GM18517 (cell line): ENCODE measurements at regions not wholly inside any gene's neighbourhood (a gene's known extent, or its start where the extent isn't known, plus 50 kb on each side); places are given as distances from the start of the nearest gene placed in this dataset.

Source experiments
- ATAC-seq: cut with Tn5 transposase; IDR thresholded peaks from one replicate; pipeline ENCODE4 v1.9.1; 2021; ENCODE audit warnings: mild to moderate bottlenecking, moderate library complexity; ENCODE audit not compliant: unreplicated experiment

GRCh38 chr1:209229494-209230061 lies 353.9 kb upstream of the CAMK1G start:
- ATAC-seq, result no peak

- no peak for ATAC-seq
These were observed 353.2 kb upstream of the CAMK1G start for GRCh38 chr1:209230314-209230713.

GRCh38 chr1:209231476-209232156 lies 351.9 kb upstream of the CAMK1G start:
- no peak for ATAC-seq

GRCh38 chr1:209232197-209232596 lies 351.3 kb upstream of the CAMK1G start:
- ATAC-seq, result no peak

GRCh38 chr1:209232759-209233158 lies 350.8 kb upstream of the CAMK1G start:
- no peak for ATAC-seq

GRCh38 chr1:209235166-209235565 lies 348.3 kb upstream of the CAMK1G start:
- no peak for ATAC-seq

GRCh38 chr1:209238356-209238755 lies 345.2 kb upstream of the CAMK1G start:
- ATAC-seq, result no peak

- no peak for ATAC-seq
These were observed 343.2 kb upstream of the CAMK1G start for GRCh38 chr1:209240351-209240750.

GRCh38 chr1:209241487-209241886 lies 342.0 kb upstream of the CAMK1G start:
- no peak for ATAC-seq

GRCh38 chr1:209248649-209249279 lies 334.8 kb upstream of the CAMK1G start:
- peak; percentile 86 for ATAC-seq

- no peak for ATAC-seq
These were observed 334.2 kb upstream of the CAMK1G start for GRCh38 chr1:209249280-209249670.

- ATAC-seq, result no peak
These were observed 333.6 kb upstream of the CAMK1G start for GRCh38 chr1:209249785-209250440.

GRCh38 chr1:209250861-209251636 lies 332.5 kb upstream of the CAMK1G start:
- no peak for ATAC-seq

- no peak for ATAC-seq
These were observed 326.7 kb upstream of the CAMK1G start for GRCh38 chr1:209256766-209257350.

GRCh38 chr1:209257454-209257853 lies 326.1 kb upstream of the CAMK1G start:
- no peak for ATAC-seq

- ATAC-seq, result no peak
These were observed 323.4 kb upstream of the CAMK1G start for GRCh38 chr1:209260136-209260535.

- ATAC-seq, result no peak
These were observed 320.9 kb upstream of the CAMK1G start for GRCh38 chr1:209262631-209263030.

- ATAC-seq, result no peak
These were observed 318.2 kb upstream of the CAMK1G start for GRCh38 chr1:209265301-209265700.

GRCh38 chr1:209266590-209267205 lies 316.8 kb upstream of the CAMK1G start:
- ATAC-seq, result no peak

GRCh38 chr1:209267968-209268367 lies 315.5 kb upstream of the CAMK1G start:
- no peak for ATAC-seq
